ENCODE measurements at regions not wholly inside any gene's neighbourhood (a gene's known extent, or its start where the extent isn't known, plus 50 kb on each side); places are given as distances from the start of the nearest gene placed in this dataset.

DNA sequence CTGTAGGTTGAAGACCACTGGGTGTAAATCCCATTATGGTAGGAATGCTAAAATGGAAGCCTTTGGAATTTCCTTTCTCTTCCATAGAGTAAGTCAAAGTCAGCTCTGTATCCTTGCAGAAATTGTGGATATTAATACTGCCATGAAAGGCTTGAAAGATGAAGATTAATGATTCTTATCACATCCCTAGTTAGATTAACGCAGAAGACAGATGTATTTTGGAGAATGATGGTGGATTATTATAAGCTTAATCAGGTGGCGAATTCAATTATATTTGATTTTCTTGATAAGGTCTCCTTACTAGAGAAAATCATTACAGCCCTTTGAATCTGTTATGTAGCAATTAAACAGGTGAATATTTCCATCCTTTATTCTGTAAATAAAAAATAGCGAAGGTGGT is 270.1 kb downstream of the PHF14 start:
- DNase-seq = no peak
- no peak overlapping the region for H3K4me3 Mint-ChIP-seq (ENCODE audit: unreplicated experiment)
- no peaks in the 10 kb centered on the region for H3K9me3 Mint-ChIP-seq (ENCODE audit: unreplicated experiment)
- TF ChIP-seq, protein P1, sequence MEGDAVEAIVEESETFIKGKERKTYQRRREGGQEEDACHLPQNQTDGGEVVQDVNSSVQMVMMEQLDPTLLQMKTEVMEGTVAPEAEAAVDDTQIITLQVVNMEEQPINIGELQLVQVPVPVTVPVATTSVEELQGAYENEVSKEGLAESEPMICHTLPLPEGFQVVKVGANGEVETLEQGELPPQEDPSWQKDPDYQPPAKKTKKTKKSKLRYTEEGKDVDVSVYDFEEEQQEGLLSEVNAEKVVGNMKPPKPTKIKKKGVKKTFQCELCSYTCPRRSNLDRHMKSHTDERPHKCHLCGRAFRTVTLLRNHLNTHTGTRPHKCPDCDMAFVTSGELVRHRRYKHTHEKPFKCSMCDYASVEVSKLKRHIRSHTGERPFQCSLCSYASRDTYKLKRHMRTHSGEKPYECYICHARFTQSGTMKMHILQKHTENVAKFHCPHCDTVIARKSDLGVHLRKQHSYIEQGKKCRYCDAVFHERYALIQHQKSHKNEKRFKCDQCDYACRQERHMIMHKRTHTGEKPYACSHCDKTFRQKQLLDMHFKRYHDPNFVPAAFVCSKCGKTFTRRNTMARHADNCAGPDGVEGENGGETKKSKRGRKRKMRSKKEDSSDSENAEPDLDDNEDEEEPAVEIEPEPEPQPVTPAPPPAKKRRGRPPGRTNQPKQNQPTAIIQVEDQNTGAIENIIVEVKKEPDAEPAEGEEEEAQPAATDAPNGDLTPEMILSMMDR (IDR thresholded peaks at IDR 0.05; ENCODE audit: partially characterized antibody, unreplicated experiment) = no peak
- H3K4me1 Mint-ChIP-seq (ENCODE audit: low read depth, unreplicated experiment) = no peaks in the 10 kb centered on the region
- H3K27me3 Mint-ChIP-seq (ENCODE audit: unreplicated experiment) = no peaks in the 10 kb centered on the region
- no peak overlapping the region for H3K27ac Mint-ChIP-seq (ENCODE audit: unreplicated experiment)
- no peaks in the 10 kb centered on the region for H3K36me3 Mint-ChIP-seq (ENCODE audit: unreplicated experiment)

DNA sequence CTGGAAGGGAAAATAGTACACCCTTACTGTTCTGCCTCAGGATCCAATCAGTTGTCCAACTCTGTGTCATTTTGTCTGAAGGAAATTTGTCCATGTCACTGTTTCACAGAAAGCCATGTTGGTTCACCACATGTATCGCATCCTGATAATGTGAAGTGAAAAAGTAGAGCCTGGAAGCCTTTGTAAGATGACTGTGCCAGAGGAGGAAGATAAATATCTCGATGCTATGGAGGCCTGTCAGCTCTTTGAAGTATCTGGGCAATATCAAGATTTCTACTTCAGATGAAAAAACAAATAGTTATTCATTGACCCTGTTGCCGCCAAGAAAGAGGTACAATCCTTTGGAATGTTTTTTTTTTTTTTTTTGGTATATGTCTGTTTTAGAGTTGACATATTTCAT is 270.5 kb downstream of the PHF14 start:
- TF ChIP-seq, protein P1 (IDR thresholded peaks at IDR 0.05; ENCODE audit: partially characterized antibody, unreplicated experiment) = no peak
- Mint-ChIP-seq H3K4me3 (ENCODE audit: unreplicated experiment) (no peak overlapping the region), H3K27ac (ENCODE audit: unreplicated experiment) (no peak overlapping the region)

DNA sequence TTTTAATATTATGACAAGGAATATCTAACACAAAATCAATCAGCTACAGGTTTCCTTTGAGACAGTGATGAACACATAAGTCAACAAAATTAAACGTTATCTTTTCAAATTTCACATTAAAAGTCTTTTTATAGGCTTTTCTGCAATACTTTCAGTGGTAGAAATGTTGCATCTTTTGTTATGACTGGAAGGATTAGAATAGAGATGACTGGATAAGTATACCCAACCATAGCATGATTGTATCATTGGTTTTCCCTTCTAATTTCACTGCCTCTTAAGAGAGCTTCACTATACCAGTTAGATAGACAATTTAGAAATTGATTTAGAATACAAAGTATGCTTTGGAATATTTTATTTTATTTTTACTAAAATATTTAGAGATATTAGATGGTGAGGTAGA is 273.9 kb downstream of the PHF14 start:
- Mint-ChIP-seq H3K36me3 (ENCODE audit: unreplicated experiment) (no peaks in the 10 kb centered on the region), H3K27me3 (ENCODE audit: unreplicated experiment) (no peaks in the 10 kb centered on the region), H3K4me1 (ENCODE audit: low read depth, unreplicated experiment) (peaks cover 5% of the 10 kb centered on the region), H3K9me3 (ENCODE audit: unreplicated experiment) (no peaks in the 10 kb centered on the region), H3K4me3 (ENCODE audit: unreplicated experiment) (no peak overlapping the region), H3K27ac (ENCODE audit: unreplicated experiment) (no peak overlapping the region)
- TF ChIP-seq, protein P1 (IDR thresholded peaks at IDR 0.05; ENCODE audit: partially characterized antibody, unreplicated experiment) = no peak
- no peak for DNase-seq

More for the DNA sequence above, 270.5 kb downstream of the PHF14 start:
- peaks cover 2% of the 10 kb centered on the region for H3K4me1 Mint-ChIP-seq (ENCODE audit: low read depth, unreplicated experiment)
- no peak for DNase-seq
- H3K9me3 Mint-ChIP-seq (ENCODE audit: unreplicated experiment) = no peaks in the 10 kb centered on the region
- no peaks in the 10 kb centered on the region for H3K36me3 Mint-ChIP-seq (ENCODE audit: unreplicated experiment)
- no peaks in the 10 kb centered on the region for H3K27me3 Mint-ChIP-seq (ENCODE audit: unreplicated experiment)

DNA sequence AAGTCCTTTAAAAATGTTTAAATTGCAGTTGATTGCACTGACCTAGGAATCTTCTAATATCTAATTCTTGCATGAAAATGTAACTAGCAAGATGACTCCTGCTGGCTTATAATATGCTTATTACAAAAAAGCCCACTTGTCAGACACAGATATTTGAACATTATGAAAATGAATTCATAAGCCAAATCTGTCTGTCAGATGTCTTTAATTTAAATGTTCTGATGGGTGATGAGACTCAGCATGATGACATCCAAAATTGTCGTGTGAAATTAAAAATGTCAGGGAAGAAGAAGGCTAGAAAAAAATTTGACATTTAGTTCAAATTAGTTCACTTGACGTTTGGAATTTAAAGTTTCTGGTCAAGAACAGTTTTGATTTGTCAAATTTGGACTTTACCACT is 277.8 kb downstream of the PHF14 start:
- no peak overlapping the region for H3K4me3 Mint-ChIP-seq (ENCODE audit: unreplicated experiment)
- H3K4me1 Mint-ChIP-seq (ENCODE audit: low read depth, unreplicated experiment) = peaks cover 5% of the 10 kb centered on the region
- no peaks in the 10 kb centered on the region for H3K36me3 Mint-ChIP-seq (ENCODE audit: unreplicated experiment)
- H3K27me3 Mint-ChIP-seq (ENCODE audit: unreplicated experiment) = no peaks in the 10 kb centered on the region
- no peak for DNase-seq
- H3K9me3 Mint-ChIP-seq (ENCODE audit: unreplicated experiment) = no peaks in the 10 kb centered on the region
- H3K27ac Mint-ChIP-seq (ENCODE audit: unreplicated experiment) = no peak overlapping the region
- TF ChIP-seq, protein P1 (IDR thresholded peaks at IDR 0.05; ENCODE audit: partially characterized antibody, unreplicated experiment) = no peak

DNA sequence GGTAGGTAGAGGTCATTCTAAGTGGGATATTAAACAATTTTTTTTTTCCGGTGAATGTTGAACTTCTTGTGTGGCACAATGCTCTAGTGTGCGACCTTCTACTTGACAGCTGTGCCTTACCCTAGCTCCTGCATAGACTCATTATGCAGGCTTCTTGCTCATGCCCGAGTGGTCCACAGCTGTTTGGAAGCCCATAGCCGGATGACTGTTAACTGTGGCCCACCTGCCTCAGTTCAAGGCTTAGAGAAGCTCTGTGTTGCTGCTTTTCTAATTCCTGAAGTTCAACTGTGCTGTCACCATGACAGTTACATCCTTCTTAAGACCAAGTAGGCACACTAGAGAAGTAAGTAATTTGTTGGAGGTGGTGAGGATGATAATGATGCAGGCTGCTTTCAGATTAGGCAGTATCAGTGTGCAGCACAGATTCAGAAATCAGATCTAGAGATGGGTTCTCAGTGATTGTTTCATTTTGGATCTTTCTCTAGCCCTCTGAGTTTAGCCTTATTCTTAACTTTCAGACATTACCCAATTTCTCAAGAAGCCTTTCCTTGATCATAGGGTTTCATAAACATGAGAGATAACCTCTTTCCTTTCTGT is 278.4 kb downstream of the PHF14 start:
- Mint-ChIP-seq H3K9me3 (ENCODE audit: unreplicated experiment) (no peaks in the 10 kb centered on the region), H3K4me3 (ENCODE audit: unreplicated experiment) (no peak overlapping the region), H3K36me3 (ENCODE audit: unreplicated experiment) (no peaks in the 10 kb centered on the region), H3K27me3 (ENCODE audit: unreplicated experiment) (no peaks in the 10 kb centered on the region), H3K4me1 (ENCODE audit: low read depth, unreplicated experiment) (peaks cover 5% of the 10 kb centered on the region), H3K27ac (ENCODE audit: unreplicated experiment) (no peak overlapping the region)
- TF ChIP-seq, protein P1 (IDR thresholded peaks at IDR 0.05; ENCODE audit: partially characterized antibody, unreplicated experiment) = no peak
- no peak for DNase-seq

Data from glutamatergic neuron (in vitro differentiated cells).